ENCODE measurements at regions not wholly inside any gene's neighbourhood (a gene's known extent, or its start where the extent isn't known, plus 50 kb on each side); places are given as distances from the start of the nearest gene placed in this dataset.

GRCh38 chr4:29861307-29861706 is 858.9 kb upstream of the PCDH7 start:
- Histone ChIP-seq H3K4me3 (ENCODE audit: low read length in 3 of 3) (no peak overlapping the region), H3K9me3 (ENCODE audit: control insufficient read depth in 2 of 3, insufficient read depth in 1 of 3, low read length in 3 of 3) (no peaks in the 10 kb centered on the region), H3K27ac (ENCODE audit: low read depth in 2 of 2, low read length in 2 of 2) (no peak overlapping the region), H3K9ac (ENCODE audit: low read length in 3 of 3) (no peak overlapping the region), H3K36me3 (ENCODE audit: control insufficient read depth in 2 of 3, insufficient read depth in 3 of 3, low read length in 3 of 3) (no peaks in the 10 kb centered on the region), H3K27me3 (ENCODE audit: control insufficient read depth, insufficient read depth, low read length) (no peaks in the 10 kb centered on the region), H3K4me1 (ENCODE audit: control insufficient read depth in 2 of 3, insufficient read depth in 2 of 3, low read depth in 1 of 3, low read length in 3 of 3) (no peaks in the 10 kb centered on the region)
- FAIRE-seq (no peak), DNase-seq (no peak)
- TF ChIP-seq CTCF (IDR thresholded peaks at IDR 0.05; ENCODE audit: borderline replicate concordance, extremely low read depth, insufficient read depth): no peak
- intact Hi-C loops (cut with DNase I): no loop called here

- H3K27ac ChIP-seq (ENCODE audit: low read depth in 2 of 2, low read length in 2 of 2): no peak overlapping the region
- DNase-seq (no peak), FAIRE-seq (no peak)
- peaks cover 0 to 8% (median 0%) of the 10 kb centered on the region in 3 donors for H3K9me3 ChIP-seq (ENCODE audit: control insufficient read depth in 2 of 3, insufficient read depth in 1 of 3, low read length in 3 of 3)
- intact Hi-C loops (cut with DNase I): no loop called here
- H3K27me3 ChIP-seq (ENCODE audit: control insufficient read depth, insufficient read depth, low read length): no peaks in the 10 kb centered on the region
- H3K9ac ChIP-seq (ENCODE audit: low read length in 3 of 3): no peak overlapping the region
- no peaks in the 10 kb centered on the region for H3K36me3 ChIP-seq (ENCODE audit: control insufficient read depth in 2 of 3, insufficient read depth in 3 of 3, low read length in 3 of 3)
- no peaks in the 10 kb centered on the region for H3K4me1 ChIP-seq (ENCODE audit: control insufficient read depth in 2 of 3, insufficient read depth in 2 of 3, low read depth in 1 of 3, low read length in 3 of 3)
- TF ChIP-seq CTCF (IDR thresholded peaks at IDR 0.05; ENCODE audit: borderline replicate concordance, extremely low read depth, insufficient read depth): no peak
- H3K4me3 ChIP-seq (ENCODE audit: low read length in 3 of 3): no peak overlapping the region
Observed at GRCh38 chr4:29867412-29867811, 852.8 kb upstream of the PCDH7 start.

GRCh38 chr4:29900336-29900735 is 819.8 kb upstream of the PCDH7 start:
- Histone ChIP-seq H3K4me1 (ENCODE audit: control insufficient read depth in 2 of 3, insufficient read depth in 2 of 3, low read depth in 1 of 3, low read length in 3 of 3) (no peaks in the 10 kb centered on the region), H3K27me3 (ENCODE audit: control insufficient read depth, insufficient read depth, low read length) (no peaks in the 10 kb centered on the region), H3K9ac (ENCODE audit: low read length in 3 of 3) (no peak overlapping the region), H3K36me3 (ENCODE audit: control insufficient read depth in 2 of 3, insufficient read depth in 3 of 3, low read length in 3 of 3) (no peaks in the 10 kb centered on the region), H3K27ac (ENCODE audit: low read depth in 2 of 2, low read length in 2 of 2) (no peak overlapping the region), H3K4me3 (ENCODE audit: low read length in 3 of 3) (no peak overlapping the region), H3K9me3 (ENCODE audit: control insufficient read depth in 2 of 3, insufficient read depth in 1 of 3, low read length in 3 of 3) (no peaks in the 10 kb centered on the region)
- no peak for DNase-seq
- no peak for TF ChIP-seq CTCF (IDR thresholded peaks at IDR 0.05; ENCODE audit: borderline replicate concordance, extremely low read depth, insufficient read depth)
- intact Hi-C loops (cut with DNase I): no loop called here
- FAIRE-seq: no peak

- Histone ChIP-seq H3K4me3 (ENCODE audit: low read length in 3 of 3) (no peak overlapping the region), H3K27me3 (ENCODE audit: control insufficient read depth, insufficient read depth, low read length) (no peaks in the 10 kb centered on the region), H3K9me3 (ENCODE audit: control insufficient read depth in 2 of 3, insufficient read depth in 1 of 3, low read length in 3 of 3) (no peaks in the 10 kb centered on the region), H3K9ac (ENCODE audit: low read length in 3 of 3) (no peak overlapping the region), H3K4me1 (ENCODE audit: control insufficient read depth in 2 of 3, insufficient read depth in 2 of 3, low read depth in 1 of 3, low read length in 3 of 3) (no peaks in the 10 kb centered on the region), H3K27ac (ENCODE audit: low read depth in 2 of 2, low read length in 2 of 2) (no peak overlapping the region), H3K36me3 (ENCODE audit: control insufficient read depth in 2 of 3, insufficient read depth in 3 of 3, low read length in 3 of 3) (no peaks in the 10 kb centered on the region)
- DNase-seq (no peak), FAIRE-seq (no peak)
- TF ChIP-seq CTCF (IDR thresholded peaks at IDR 0.05; ENCODE audit: borderline replicate concordance, extremely low read depth, insufficient read depth): no peak
- intact Hi-C loops (cut with DNase I): no loop called here
Observed at GRCh38 chr4:29908276-29908675, 811.9 kb upstream of the PCDH7 start.
